Ishikawa (cell line): ENCODE measurements at regions not wholly inside any gene's neighbourhood (a gene's known extent, or its start where the extent isn't known, plus 50 kb on each side); places are given as distances from the start of the nearest gene placed in this dataset.

Experiments used
- CEBPB ChIP-seq: IDR thresholded peaks from 2 replicates; pipeline ENCODE4 v1.6.1; 2012
- EGR1 ChIP-seq: IDR thresholded peaks from 2 replicates; pipeline ENCODE4 v1.6.1; 2012
- EP300 ChIP-seq: IDR thresholded peaks from 2 replicates; pipeline ENCODE4 v1.6.1; 2012; ENCODE audit warnings: borderline replicate concordance
- MAX ChIP-seq: IDR thresholded peaks from 2 replicates; pipeline ENCODE4 v1.6.1; 2012
- NFIC ChIP-seq: IDR thresholded peaks from 2 replicates; pipeline ENCODE4 v1.6.1; 2012
- RAD21 ChIP-seq: IDR thresholded peaks from 2 replicates; pipeline ENCODE4 v1.6.1; 2012; ENCODE audit warnings: low read depth
- REST ChIP-seq: IDR thresholded peaks from 2 replicates; pipeline ENCODE4 v1.6.1; 2012; ENCODE audit warnings: low read depth, mild to moderate bottlenecking
- TAF1 ChIP-seq: IDR thresholded peaks from 2 replicates; pipeline ENCODE4 v1.6.1; 2012; ENCODE audit warnings: low read depth, mild to moderate bottlenecking
- TCF12 ChIP-seq: IDR thresholded peaks from 2 replicates; pipeline ENCODE4 v1.6.1; 2012; ENCODE audit warnings: low read depth
- YY1 ChIP-seq: IDR thresholded peaks from 2 replicates; pipeline ENCODE4 v1.6.1; 2012; ENCODE audit warnings: low read depth

- TF ChIP-seq EP300 (no peak), RAD21 (no peak), TAF1 (no peak), REST (no peak), NFIC (no peak), MAX (no peak), CEBPB (no peak), YY1 (no peak), TCF12 (no peak), EGR1 (no peak)
These were observed 311.8 kb upstream of the MMADHC start for GRCh38 chr2:149899390-149899789.
